Erythroblast (primary cell): ENCODE measurements at regions not wholly inside any gene's neighbourhood (a gene's known extent, or its start where the extent isn't known, plus 50 kb on each side); places are given as distances from the start of the nearest gene placed in this dataset.

Experiments used
- GATA1 ChIP-seq: IDR thresholded peaks from 2 replicates; pipeline ENCODE4 v1.6.1; 2011; ENCODE audit warnings: low read depth, mild to moderate bottlenecking, control low read depth, low read length, moderate library complexity
- POLR2A ChIP-seq: IDR thresholded peaks from 2 replicates; pipeline ENCODE4 v1.6.1; 2011; ENCODE audit warnings: mild to moderate bottlenecking, low read length

GRCh38 chr3:35954413-35954812 lies 315.1 kb downstream of the ARPP21 start:
- TF ChIP-seq POLR2A: no peak
- no peak for TF ChIP-seq GATA1
